NCI-H1048 (cell line): ENCODE measurements at regions not wholly inside any gene's neighbourhood (a gene's known extent, or its start where the extent isn't known, plus 50 kb on each side); places are given as distances from the start of the nearest gene placed in this dataset.
"Not testable (repeated sequence)": the region's sequence is repeated elsewhere in the genome, so short reads cannot be mapped to it uniquely, and the experiment has no call there.

Source experiments
- DNase-seq: peaks from one replicate; lab custom pipeline; 2025; lab: John Stamatoyannopoulos, UW

GRCh38 chr3:132987396-132987795 lies 50.8 kb upstream of the TMEM108 start:
- no peak for DNase-seq

- DNase-seq = no peak
Measured at GRCh38 chr3:132984181-132984580, 54.0 kb upstream of the TMEM108 start.

GRCh38 chr3:132983143-132983770 lies 54.9 kb upstream of the TMEM108 start:
- no peak for DNase-seq

GRCh38 chr3:132981719-132982118 lies 56.5 kb upstream of the TMEM108 start:
- DNase-seq = no peak

GRCh38 chr3:132980102-132980501 lies 58.1 kb upstream of the TMEM108 start:
- no peak for DNase-seq

GRCh38 chr3:132979606-132980005 lies 58.6 kb upstream of the TMEM108 start:
- DNase-seq = no peak

GRCh38 chr3:132978946-132979345 lies 59.2 kb upstream of the TMEM108 start:
- not testable (repeated sequence) for DNase-seq

- DNase-seq = no peak
Measured at GRCh38 chr3:132978464-132978863, 59.7 kb upstream of the TMEM108 start.

- no peak for DNase-seq
Measured at GRCh38 chr3:132974097-132974496, 64.1 kb upstream of the TMEM108 start.

GRCh38 chr3:132973441-132973840 lies 64.8 kb upstream of the TMEM108 start:
- no peak for DNase-seq

- DNase-seq = no peak
Measured at GRCh38 chr3:132972333-132972732, 65.9 kb upstream of the TMEM108 start.

- DNase-seq = no peak
Measured at GRCh38 chr3:132966374-132966773, 71.8 kb upstream of the TMEM108 start.

- no peak for DNase-seq
Measured at GRCh38 chr3:132964266-132964665, 73.9 kb upstream of the TMEM108 start.

GRCh38 chr3:132963786-132964185 lies 74.4 kb upstream of the TMEM108 start:
- no peak for DNase-seq

GRCh38 chr3:132961991-132962390 lies 76.2 kb upstream of the TMEM108 start:
- DNase-seq = no peak

GRCh38 chr3:132953683-132954082 lies 84.5 kb upstream of the TMEM108 start:
- no peak for DNase-seq

- no peak for DNase-seq
Measured at GRCh38 chr3:132927896-132928295, 110.3 kb upstream of the TMEM108 start.

- DNase-seq = no peak
Measured at GRCh38 chr3:132926098-132926497, 112.1 kb upstream of the TMEM108 start.

GRCh38 chr3:132925256-132925930 lies 112.8 kb upstream of the TMEM108 start:
- no peak for DNase-seq

GRCh38 chr3:132916096-132916495 lies 122.1 kb upstream of the TMEM108 start:
- no peak for DNase-seq

GRCh38 chr3:132912416-132912753 lies 125.8 kb upstream of the TMEM108 start:
- DNase-seq = no peak

GRCh38 chr3:132911741-132912415 lies 126.3 kb upstream of the TMEM108 start:
- DNase-seq = no peak

GRCh38 chr3:132907293-132907692 lies 130.9 kb upstream of the TMEM108 start:
- DNase-seq = no peak
